HG02852 (cell line): ENCODE measurements at regions not wholly inside any gene's neighbourhood (a gene's known extent, or its start where the extent isn't known, plus 50 kb on each side); places are given as distances from the start of the nearest gene placed in this dataset.

Source experiments
- ATAC-seq: cut with Tn5 transposase; IDR thresholded peaks from one replicate; pipeline ENCODE4 v1.9.1; 2021; ENCODE audit warnings: mild to moderate bottlenecking, moderate library complexity; ENCODE audit not compliant: unreplicated experiment

DNA sequence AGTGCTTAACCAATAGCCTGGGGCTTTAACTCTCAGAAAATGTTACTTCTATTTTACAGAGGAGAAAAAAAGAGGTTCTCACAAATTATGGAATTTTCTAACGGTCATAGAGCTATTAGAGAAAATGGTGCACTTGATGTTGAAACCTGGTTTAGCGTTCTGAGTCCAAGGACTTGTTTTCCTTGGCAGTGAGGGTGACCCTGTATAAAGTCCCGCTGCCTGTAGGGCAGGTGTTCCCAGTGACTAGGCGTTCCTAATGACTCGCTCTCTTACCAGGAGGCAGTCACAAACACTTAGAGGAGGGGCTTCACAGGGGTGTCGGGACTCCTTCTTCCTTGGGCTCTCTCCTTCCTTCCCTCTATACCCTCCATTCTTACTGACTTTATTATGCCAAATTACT lies 175.8 kb downstream of the ACTR3 start:
- ATAC-seq = no peak

DNA sequence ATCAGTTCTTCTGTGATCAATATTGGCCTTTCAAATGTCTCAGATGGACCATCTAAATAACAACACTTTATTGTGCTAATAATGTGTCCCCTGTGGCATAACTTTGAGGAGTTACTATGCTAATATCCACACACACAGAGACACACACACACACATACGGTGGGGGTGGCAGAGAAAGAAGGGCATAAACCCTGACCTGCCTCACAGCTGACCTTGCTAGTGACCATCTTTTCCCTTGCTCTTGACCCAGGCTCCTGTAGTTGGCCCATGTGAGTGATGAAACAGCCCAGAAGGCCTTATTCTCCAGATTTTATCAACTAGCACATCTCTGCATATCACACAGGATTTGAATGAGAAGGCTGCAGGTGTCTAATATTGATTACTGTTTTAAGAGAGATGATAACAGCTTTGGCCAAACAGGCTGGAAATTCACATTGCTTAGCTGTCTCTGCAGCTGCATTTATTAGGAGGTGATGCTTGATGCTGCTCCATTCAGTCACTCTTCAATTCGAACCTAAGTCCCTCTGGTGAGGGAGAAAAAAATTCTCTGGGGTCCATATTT lies 176.4 kb downstream of the ACTR3 start:
- ATAC-seq = no peak

- no peak for ATAC-seq
Measured at GRCh38 chr2:114068438-114068837, 178.5 kb downstream of the ACTR3 start.

- no peak for ATAC-seq
Measured at GRCh38 chr2:114076961-114077360, 187.1 kb downstream of the ACTR3 start.

DNA sequence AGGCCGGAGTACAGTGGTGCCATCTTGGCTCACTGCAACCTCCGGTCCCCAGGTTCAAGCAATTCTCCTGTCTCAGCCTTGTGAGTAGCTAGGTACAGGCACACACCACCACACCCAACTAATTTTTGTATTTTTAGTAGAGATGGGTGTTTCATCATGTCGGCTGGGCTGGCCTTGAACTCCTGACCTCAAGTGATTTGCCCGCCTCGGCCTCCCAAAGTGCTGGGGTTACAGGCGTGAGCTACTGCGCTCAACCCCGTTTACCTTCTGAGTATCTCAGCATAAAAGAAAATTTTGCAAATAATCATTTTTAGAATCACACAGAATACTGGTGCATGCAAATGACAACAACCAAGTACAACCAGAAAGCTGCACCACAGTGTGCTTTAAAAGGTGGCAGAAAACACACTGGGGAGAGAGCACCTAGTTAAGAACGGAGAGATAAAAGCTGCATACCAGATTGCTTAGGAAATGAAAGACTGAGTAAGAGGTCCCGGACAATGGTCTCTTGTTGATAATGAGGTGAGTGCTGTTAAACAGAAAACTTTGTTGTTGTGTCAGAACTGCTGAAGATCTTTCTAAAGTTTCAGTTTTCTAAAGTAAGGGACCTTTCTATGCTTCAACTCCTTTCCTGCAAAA lies 189.6 kb downstream of the ACTR3 start:
- no peak for ATAC-seq

DNA sequence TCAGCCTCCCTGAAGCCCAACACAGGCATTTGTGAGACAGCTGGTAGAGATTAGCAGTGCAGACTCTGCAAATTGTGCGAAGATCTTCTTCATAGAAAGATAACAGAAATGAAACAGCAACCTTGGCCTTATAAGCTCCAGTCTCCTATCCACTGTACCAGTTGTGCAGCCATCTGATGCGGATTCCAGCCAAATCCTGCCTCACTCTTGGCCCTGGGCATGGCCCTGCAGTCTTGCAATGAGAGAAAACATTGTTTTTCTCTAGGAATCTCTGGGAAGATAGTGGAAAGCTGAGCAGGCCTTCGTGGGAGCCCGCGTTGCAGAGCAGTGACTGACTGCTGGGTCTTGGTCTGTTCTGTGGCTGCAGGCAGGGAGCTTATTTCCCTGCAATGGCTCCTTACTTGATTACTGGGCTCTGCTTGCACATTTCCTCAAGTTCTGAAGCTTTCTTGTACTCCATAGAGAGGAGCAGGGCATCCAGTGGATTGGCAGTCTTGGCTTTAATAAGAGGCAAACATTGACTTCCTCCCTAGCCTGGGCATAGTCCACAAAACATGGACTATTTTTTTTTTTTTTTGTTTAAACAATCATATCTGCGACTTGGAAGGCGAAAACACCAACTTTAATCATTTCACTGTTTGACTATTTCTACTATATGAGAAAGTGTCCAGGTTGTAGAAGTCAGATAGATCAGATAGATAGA lies 193.0 kb downstream of the ACTR3 start:
- no peak for ATAC-seq

- ATAC-seq = peak; percentile 94
Measured at GRCh38 chr2:114083717-114084387, 194.0 kb downstream of the ACTR3 start.

GRCh38 chr2:114085238-114085637 lies 195.3 kb downstream of the ACTR3 start:
- ATAC-seq = no peak

DNA sequence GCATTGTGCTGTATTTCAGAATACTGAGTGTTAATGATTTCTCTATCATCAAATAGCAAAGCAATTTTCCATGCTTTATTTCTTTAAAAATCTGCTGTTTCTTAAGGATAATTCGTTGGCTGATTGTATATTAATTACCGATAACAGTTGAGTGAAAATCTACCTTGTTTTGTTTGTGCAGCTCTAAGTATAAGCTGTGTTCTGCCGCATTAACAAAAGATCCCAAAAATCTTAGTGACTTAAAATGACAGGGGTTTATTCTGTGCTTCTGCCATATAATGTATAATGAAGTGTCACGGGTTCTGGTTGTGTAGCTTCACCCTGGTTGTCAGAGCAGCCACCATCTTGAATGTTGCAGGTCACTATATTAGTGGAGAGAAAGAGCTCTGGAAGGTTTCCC lies 196.1 kb downstream of the ACTR3 start:
- ATAC-seq = no peak

- ATAC-seq = no peak
Measured at GRCh38 chr2:114089636-114090319, 199.9 kb downstream of the ACTR3 start.

- no peak for ATAC-seq
Measured at GRCh38 chr2:114091010-114091409, 201.1 kb downstream of the ACTR3 start.

DNA sequence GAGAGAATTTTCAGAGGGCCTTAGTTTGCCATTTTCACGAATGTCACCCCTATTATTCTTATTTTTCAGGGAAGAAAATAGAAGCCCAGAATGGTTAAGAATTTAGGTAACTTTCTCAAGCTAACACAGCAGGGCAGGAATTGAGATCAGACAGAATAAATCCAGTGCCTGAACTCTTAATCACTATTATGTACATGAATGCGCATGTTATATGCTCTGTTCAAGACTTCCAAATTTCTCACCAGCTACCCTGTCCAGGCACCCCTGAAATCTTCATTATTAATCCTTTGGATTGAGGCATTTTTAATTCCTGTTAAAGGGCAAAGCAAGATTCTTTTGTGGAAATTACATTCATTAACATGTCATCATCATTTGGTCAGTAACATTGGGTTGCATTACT lies 218.4 kb downstream of the ACTR3 start:
- no peak for ATAC-seq

DNA sequence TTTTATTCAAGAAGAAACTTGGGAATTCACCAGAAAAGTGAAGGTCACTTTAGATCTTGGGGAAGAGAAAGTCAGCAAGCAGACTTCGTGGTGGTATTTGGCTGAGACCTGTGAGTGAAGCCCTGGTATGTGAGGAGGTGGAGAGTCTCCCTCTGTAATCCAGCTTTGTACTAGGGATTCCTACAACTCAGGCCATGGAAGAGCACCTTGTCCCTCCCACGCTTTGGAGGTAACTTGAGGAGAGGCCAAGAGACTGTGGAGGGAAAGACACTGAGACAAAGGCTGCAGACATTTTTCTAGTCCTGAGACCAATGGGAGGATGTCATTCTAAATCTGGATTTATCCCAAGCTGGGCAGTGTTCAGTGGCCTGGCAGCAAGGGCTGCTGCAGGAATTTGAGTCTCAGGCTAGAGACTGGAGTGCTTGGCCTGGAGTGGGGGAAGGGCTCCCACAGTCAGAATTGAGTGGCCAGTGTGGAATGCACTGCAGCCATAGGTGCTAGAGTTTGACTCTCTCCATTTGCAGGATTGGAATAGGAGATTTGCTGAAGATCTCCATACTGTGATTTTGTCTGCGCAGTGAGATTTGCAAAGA lies 219.0 kb downstream of the ACTR3 start:
- no peak for ATAC-seq

DNA sequence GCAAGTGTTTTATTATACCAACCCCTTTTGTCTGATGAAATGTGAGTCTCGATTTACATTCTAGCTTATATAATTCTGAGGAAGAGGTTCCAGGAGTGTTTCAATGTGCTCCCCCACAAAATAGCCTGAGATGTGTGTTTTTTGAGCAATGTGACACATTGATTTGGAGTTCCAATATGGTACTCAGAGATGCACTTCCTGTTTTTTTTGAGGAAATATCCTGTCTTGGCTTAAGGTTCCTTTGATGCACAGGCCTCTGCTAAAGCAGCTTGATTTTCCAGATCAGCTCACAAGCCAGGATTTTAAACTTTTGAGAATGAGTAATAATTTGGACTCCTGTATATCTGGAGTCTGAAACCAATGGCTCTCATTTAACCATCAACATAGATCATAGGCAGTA lies 221.4 kb downstream of the ACTR3 start:
- ATAC-seq = no peak

DNA sequence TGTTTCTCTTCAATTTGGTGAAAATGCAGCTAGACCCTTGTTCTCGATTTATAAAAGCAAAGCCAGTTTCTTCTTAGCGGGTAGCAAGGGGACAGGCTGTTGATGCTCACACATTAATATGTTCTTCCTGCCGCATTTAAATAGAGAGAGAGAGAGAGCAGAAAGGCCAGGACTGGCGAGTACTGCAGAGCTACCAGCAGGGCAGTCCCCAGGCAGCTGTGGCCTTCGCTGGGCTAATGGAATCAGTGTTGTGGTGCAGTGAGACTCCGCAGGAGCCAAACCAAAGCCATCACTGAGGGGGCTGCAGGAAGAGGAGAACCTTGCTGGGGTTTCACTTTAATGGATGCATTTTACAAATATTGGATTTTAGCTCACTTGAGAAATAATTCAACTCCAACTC lies 223.6 kb downstream of the ACTR3 start:
- ATAC-seq = no peak

- ATAC-seq = no peak
Measured at GRCh38 chr2:114118088-114118487, 228.2 kb downstream of the ACTR3 start.

- no peak for ATAC-seq
Measured at GRCh38 chr2:114119862-114120261, 230.0 kb downstream of the ACTR3 start.

GRCh38 chr2:114122930-114123329 lies 233.0 kb downstream of the ACTR3 start:
- no peak for ATAC-seq

GRCh38 chr2:114123925-114124324 lies 234.0 kb downstream of the ACTR3 start:
- no peak for ATAC-seq

DNA sequence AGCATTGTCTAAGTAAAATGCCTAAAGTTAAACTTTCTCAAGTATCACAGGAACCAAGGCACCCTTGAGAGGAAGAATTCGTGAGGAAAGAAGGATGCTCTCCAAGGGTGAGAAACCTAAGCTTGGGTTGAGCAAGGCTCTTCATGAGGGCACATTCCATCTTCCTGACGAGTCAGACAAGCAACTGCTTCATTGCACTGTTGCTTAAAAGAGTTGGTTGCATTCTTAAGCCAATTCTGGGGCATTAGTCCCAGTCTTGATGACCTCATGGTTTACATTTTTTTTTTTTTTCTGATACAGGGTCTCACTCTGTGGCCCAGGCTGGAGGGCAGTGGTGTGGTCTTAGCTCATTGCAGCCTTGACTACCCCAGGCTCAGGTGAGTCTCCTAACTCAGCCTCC lies 237.5 kb downstream of the ACTR3 start:
- ATAC-seq = no peak

DNA sequence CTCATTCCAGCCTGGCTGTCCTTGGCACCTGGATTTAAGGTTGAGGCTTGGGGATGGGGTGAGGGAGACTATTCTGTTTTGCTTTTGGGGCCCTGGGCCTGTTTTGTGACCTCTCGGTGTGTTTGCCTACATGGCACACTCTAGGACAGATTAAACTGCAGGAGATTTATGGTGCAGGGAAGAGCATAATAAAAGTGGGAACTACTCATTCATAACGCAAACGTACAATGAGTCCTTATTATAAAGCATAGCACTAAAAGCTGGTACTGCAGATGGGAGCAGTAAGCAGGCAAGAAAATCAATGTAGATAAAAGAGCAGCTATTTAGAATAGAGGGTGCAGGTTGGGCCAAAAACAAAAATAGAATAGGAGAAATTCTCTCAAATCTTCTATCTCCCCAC lies 238.4 kb downstream of the ACTR3 start:
- no peak for ATAC-seq
